WTC11 (cell line): ENCODE measurements at regions not wholly inside any gene's neighbourhood (a gene's known extent, or its start where the extent isn't known, plus 50 kb on each side); places are given as distances from the start of the nearest gene placed in this dataset.

Source experiments
- ATAC-seq: fragments of 200-7000 bp; cut with Tn5 transposase; 2 replicates; pipeline ENCODE4 v1.10.0; 2021; ENCODE audit warnings: mild to moderate bottlenecking, moderate library complexity
- CTCF ChIA-PET: fragments of 300-600 bp; sonication (Branson Sonifier 250); formaldehyde crosslinking; loops from one replicate; lab custom pipeline; 2021; ENCODE audit warnings: antibody characterized with exemption; lab: Charles Lee
- POLR2A ChIA-PET: fragments of 350-600 bp; sonication (Branson Sonifier 250); formaldehyde crosslinking; loops from one replicate; lab custom pipeline; 2021; ENCODE audit warnings: antibody characterized with exemption; lab: Charles Lee
- DNase-seq: peaks from one replicate; pipeline ENCODE4 v3.0.0; 2021; ENCODE audit warnings: low spot score
- H3K27ac Mint-ChIP-seq: 2 replicates; pipeline ENCODE4 v1.8.0; 2021; ENCODE audit warnings: mixed read lengths
- H3K27me3 Mint-ChIP-seq: 2 replicates; pipeline ENCODE4 v1.8.0; 2021; ENCODE audit warnings: low read depth, mild to moderate bottlenecking, moderate library complexity, mixed read lengths
- H3K36me3 Mint-ChIP-seq: 2 replicates; pipeline ENCODE4 v1.8.0; 2021; ENCODE audit warnings: mixed read lengths
- H3K4me1 Mint-ChIP-seq: 2 replicates; pipeline ENCODE4 v1.8.0; 2022; ENCODE audit warnings: mixed read lengths
- H3K4me3 Mint-ChIP-seq: 2 replicates; pipeline ENCODE4 v1.8.0; 2021; ENCODE audit warnings: mild to moderate bottlenecking, moderate library complexity, mixed read lengths
- H3K9me3 Mint-ChIP-seq: 2 replicates; pipeline ENCODE4 v1.8.0; 2021; ENCODE audit warnings: mixed read lengths
- ELF4 ChIP-seq: sonication (generic); formaldehyde crosslinking; IDR thresholded peaks from 2 replicates; pipeline ENCODE4 v1.8.1; 2022; ENCODE audit warnings: low read depth, mild to moderate bottlenecking, moderate library complexity, missing genetic modification reagents
- EMX1 ChIP-seq: fragments of 250-450 bp; sonication (Bioruptor Pico); IDR thresholded peaks from 2 replicates; pipeline ENCODE4 v1.8.0; 2021; ENCODE audit warnings: mild to moderate bottlenecking
- ERG ChIP-seq: fragments of 250-450 bp; sonication (Bioruptor Pico); IDR thresholded peaks from 2 replicates; pipeline ENCODE4 v1.8.0; 2021; ENCODE audit warnings: mild to moderate bottlenecking
- GRHL2 ChIP-seq: fragments of 250-450 bp; sonication (Bioruptor Pico); IDR thresholded peaks from 2 replicates; pipeline ENCODE4 v1.8.0; 2022; ENCODE audit warnings: mild to moderate bottlenecking, moderate library complexity; ENCODE audit not compliant: insufficient replicate concordance, severe bottlenecking
- GTF2I ChIP-seq: fragments of 250-450 bp; sonication (Bioruptor Pico); conservative IDR thresholded peaks from 2 replicates; pipeline ENCODE4 v1.4.0; 2021; ENCODE audit warnings: mild to moderate bottlenecking
- JAZF1 ChIP-seq: fragments of 250-450 bp; sonication (Bioruptor Pico); IDR thresholded peaks from 2 replicates; pipeline ENCODE4 v1.9.0; 2021; ENCODE audit warnings: moderate library complexity, mild to moderate bottlenecking, inconsistent platforms
- JUN ChIP-seq: sonication (generic); formaldehyde crosslinking; IDR thresholded peaks from 2 replicates; pipeline ENCODE4 v1.8.0; 2023; ENCODE audit warnings: mild to moderate bottlenecking, missing genetic modification reagents
- NR2C2 ChIP-seq: sonication (generic); formaldehyde crosslinking; IDR thresholded peaks from 2 replicates; pipeline ENCODE4 v1.8.0; 2022; ENCODE audit warnings: mild to moderate bottlenecking, missing genetic modification reagents
- PRRX2 ChIP-seq: fragments of 250-450 bp; sonication (Bioruptor Pico); IDR thresholded peaks from 2 replicates; pipeline ENCODE4 v1.8.0; 2021; ENCODE audit warnings: mild to moderate bottlenecking
- ZBTB21 ChIP-seq: sonication (generic); formaldehyde crosslinking; IDR thresholded peaks from 2 replicates; pipeline ENCODE4 v1.8.1; 2023; ENCODE audit warnings: mild to moderate bottlenecking, missing genetic modification reagents, borderline replicate concordance
- ZNF219 ChIP-seq: sonication (generic); formaldehyde crosslinking; IDR thresholded peaks from 2 replicates; pipeline ENCODE4 v1.8.0; 2023; ENCODE audit warnings: missing genetic modification reagents, mild to moderate bottlenecking, borderline replicate concordance
- ZNF423 ChIP-seq: fragments of 250-450 bp; sonication (Bioruptor Pico); IDR thresholded peaks from 2 replicates; pipeline ENCODE4 v2.1.2; 2022; ENCODE audit warnings: mild to moderate bottlenecking, moderate library complexity
- TF ChIP-seq, protein P1 (sequence below): sonication (generic); formaldehyde crosslinking; IDR thresholded peaks from 2 replicates; pipeline ENCODE4 v1.8.1; 2022; ENCODE audit warnings: low read depth, mild to moderate bottlenecking, moderate library complexity, missing genetic modification reagents, borderline replicate concordance
- TF ChIP-seq, protein P2 (sequence below): sonication (generic); formaldehyde crosslinking; IDR thresholded peaks from 2 replicates; pipeline ENCODE4 v1.8.0; 2023; ENCODE audit warnings: mild to moderate bottlenecking, missing genetic modification reagents
- TF ChIP-seq, protein P3 (sequence below): sonication (generic); formaldehyde crosslinking; IDR thresholded peaks from 2 replicates; pipeline ENCODE4 v1.8.1; 2023; ENCODE audit warnings: mild to moderate bottlenecking, missing genetic modification reagents
- TF ChIP-seq, protein P4 (sequence below): sonication (generic); formaldehyde crosslinking; IDR thresholded peaks from 2 replicates; pipeline ENCODE4 v1.8.1; 2022; ENCODE audit warnings: mild to moderate bottlenecking, moderate library complexity, missing genetic modification reagents
- TF ChIP-seq, protein P5 (sequence below): sonication (generic); formaldehyde crosslinking; IDR thresholded peaks from 2 replicates; pipeline ENCODE4 v1.8.0; 2022; ENCODE audit warnings: mild to moderate bottlenecking, missing genetic modification reagents
- TF ChIP-seq, protein P6 (sequence below): sonication (generic); formaldehyde crosslinking; IDR thresholded peaks from 2 replicates; pipeline ENCODE4 v1.8.1; 2023; ENCODE audit warnings: mild to moderate bottlenecking, missing genetic modification reagents

GRCh38 chr12:93140801-93141200 lies 211.7 kb upstream of the EEA1 start (continued):
- TF ChIP-seq, protein P1, sequence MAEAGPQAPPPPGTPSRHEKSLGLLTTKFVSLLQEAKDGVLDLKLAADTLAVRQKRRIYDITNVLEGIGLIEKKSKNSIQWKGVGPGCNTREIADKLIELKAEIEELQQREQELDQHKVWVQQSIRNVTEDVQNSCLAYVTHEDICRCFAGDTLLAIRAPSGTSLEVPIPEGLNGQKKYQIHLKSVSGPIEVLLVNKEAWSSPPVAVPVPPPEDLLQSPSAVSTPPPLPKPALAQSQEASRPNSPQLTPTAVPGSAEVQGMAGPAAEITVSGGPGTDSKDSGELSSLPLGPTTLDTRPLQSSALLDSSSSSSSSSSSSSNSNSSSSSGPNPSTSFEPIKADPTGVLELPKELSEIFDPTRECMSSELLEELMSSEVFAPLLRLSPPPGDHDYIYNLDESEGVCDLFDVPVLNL (CRISPR knock-in tag): no peak
- TF ChIP-seq ZBTB21: no peak
- TF ChIP-seq ZNF423 (CRISPR knock-in tag): no peak
- no peak for TF ChIP-seq ZNF219 (CRISPR knock-in tag)
- TF ChIP-seq, all 79 proteins: peak for 0

DNA sequence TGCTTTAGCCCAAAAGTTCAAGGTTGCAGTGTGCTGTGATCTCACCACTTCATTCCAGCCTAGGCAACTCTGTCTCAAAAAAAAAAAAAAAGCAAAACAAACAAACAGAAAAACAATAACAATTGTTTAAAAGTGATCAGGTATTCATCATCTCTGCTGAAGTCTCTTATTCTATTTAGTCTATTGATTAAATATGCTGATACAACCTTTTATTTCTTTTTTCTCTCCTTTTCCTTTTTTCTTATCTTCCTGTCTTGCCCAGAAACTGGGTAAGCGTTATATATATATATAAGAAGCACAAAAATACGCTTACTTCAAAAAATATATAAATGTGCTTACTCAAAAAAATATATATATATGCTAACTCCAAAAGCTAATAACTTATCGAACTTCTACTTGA lies 213.8 kb upstream of the EEA1 start:
- no peaks in the 10 kb centered on the region for H3K36me3 Mint-ChIP-seq
- no peaks in the 10 kb centered on the region for H3K9me3 Mint-ChIP-seq
- no peaks in the 10 kb centered on the region; the same call in 1 of the 2 replicates for H3K27me3 Mint-ChIP-seq
- H3K4me1 Mint-ChIP-seq: no peaks in the 10 kb centered on the region
- ATAC-seq (no peak), DNase-seq (no peak)
- H3K4me3 Mint-ChIP-seq: no peak overlapping the region
- TF ChIP-seq, protein P2, sequence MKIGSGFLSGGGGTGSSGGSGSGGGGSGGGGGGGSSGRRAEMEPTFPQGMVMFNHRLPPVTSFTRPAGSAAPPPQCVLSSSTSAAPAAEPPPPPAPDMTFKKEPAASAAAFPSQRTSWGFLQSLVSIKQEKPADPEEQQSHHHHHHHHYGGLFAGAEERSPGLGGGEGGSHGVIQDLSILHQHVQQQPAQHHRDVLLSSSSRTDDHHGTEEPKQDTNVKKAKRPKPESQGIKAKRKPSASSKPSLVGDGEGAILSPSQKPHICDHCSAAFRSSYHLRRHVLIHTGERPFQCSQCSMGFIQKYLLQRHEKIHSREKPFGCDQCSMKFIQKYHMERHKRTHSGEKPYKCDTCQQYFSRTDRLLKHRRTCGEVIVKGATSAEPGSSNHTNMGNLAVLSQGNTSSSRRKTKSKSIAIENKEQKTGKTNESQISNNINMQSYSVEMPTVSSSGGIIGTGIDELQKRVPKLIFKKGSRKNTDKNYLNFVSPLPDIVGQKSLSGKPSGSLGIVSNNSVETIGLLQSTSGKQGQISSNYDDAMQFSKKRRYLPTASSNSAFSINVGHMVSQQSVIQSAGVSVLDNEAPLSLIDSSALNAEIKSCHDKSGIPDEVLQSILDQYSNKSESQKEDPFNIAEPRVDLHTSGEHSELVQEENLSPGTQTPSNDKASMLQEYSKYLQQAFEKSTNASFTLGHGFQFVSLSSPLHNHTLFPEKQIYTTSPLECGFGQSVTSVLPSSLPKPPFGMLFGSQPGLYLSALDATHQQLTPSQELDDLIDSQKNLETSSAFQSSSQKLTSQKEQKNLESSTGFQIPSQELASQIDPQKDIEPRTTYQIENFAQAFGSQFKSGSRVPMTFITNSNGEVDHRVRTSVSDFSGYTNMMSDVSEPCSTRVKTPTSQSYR (CRISPR knock-in tag): no peak
- TF ChIP-seq, protein P3, sequence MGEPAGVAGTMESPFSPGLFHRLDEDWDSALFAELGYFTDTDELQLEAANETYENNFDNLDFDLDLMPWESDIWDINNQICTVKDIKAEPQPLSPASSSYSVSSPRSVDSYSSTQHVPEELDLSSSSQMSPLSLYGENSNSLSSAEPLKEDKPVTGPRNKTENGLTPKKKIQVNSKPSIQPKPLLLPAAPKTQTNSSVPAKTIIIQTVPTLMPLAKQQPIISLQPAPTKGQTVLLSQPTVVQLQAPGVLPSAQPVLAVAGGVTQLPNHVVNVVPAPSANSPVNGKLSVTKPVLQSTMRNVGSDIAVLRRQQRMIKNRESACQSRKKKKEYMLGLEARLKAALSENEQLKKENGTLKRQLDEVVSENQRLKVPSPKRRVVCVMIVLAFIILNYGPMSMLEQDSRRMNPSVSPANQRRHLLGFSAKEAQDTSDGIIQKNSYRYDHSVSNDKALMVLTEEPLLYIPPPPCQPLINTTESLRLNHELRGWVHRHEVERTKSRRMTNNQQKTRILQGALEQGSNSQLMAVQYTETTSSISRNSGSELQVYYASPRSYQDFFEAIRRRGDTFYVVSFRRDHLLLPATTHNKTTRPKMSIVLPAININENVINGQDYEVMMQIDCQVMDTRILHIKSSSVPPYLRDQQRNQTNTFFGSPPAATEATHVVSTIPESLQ (CRISPR knock-in tag): no peak
- TF ChIP-seq PRRX2 (CRISPR knock-in tag) (no peak), NR2C2 (CRISPR knock-in tag) (no peak), ERG (no peak), GTF2I (CRISPR knock-in tag) (no peak), ELF4 (CRISPR knock-in tag) (no peak), GRHL2 (CRISPR knock-in tag) (no peak), EMX1 (CRISPR knock-in tag) (no peak), JUN (no peak), ZNF423 (CRISPR knock-in tag) (no peak), JAZF1 (CRISPR knock-in tag) (no peak)
- TF ChIP-seq, protein P4, sequence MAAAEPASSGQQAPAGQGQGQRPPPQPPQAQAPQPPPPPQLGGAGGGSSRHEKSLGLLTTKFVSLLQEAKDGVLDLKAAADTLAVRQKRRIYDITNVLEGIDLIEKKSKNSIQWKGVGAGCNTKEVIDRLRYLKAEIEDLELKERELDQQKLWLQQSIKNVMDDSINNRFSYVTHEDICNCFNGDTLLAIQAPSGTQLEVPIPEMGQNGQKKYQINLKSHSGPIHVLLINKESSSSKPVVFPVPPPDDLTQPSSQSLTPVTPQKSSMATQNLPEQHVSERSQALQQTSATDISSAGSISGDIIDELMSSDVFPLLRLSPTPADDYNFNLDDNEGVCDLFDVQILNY (CRISPR knock-in tag): no peak
- TF ChIP-seq, protein P5, sequence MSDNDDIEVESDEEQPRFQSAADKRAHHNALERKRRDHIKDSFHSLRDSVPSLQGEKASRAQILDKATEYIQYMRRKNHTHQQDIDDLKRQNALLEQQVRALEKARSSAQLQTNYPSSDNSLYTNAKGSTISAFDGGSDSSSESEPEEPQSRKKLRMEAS: no peak
- TF ChIP-seq, protein P6, sequence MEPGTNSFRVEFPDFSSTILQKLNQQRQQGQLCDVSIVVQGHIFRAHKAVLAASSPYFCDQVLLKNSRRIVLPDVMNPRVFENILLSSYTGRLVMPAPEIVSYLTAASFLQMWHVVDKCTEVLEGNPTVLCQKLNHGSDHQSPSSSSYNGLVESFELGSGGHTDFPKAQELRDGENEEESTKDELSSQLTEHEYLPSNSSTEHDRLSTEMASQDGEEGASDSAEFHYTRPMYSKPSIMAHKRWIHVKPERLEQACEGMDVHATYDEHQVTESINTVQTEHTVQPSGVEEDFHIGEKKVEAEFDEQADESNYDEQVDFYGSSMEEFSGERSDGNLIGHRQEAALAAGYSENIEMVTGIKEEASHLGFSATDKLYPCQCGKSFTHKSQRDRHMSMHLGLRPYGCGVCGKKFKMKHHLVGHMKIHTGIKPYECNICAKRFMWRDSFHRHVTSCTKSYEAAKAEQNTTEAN (CRISPR knock-in tag): no peak
- TF ChIP-seq, protein P1 (CRISPR knock-in tag): no peak
- POLR2A ChIA-PET: no interaction called here
- CTCF ChIA-PET: no interaction called here
- H3K27ac Mint-ChIP-seq: no peak overlapping the region
